ENCODE measurements at regions not wholly inside any gene's neighbourhood (a gene's known extent, or its start where the extent isn't known, plus 50 kb on each side); places are given as distances from the start of the nearest gene placed in this dataset.

- DNase-seq: no peak
Measured at GRCh38 chr14:71514941-71515919, 417.0 kb upstream of the RGS6 start.

- peak; percentile 28 for DNase-seq
Measured at GRCh38 chr14:71521238-71522135, 410.7 kb upstream of the RGS6 start.

GRCh38 chr14:71523630-71524319, 408.5 kb upstream of the RGS6 start:
- DNase-seq: no peak

- no peak for DNase-seq
Measured at GRCh38 chr14:71524320-71524982, 407.8 kb upstream of the RGS6 start.

GRCh38 chr14:71525663-71526221, 406.5 kb upstream of the RGS6 start:
- DNase-seq: no peak

GRCh38 chr14:71526388-71526787, 405.8 kb upstream of the RGS6 start:
- DNase-seq: no peak

GRCh38 chr14:71527838-71528237, 404.4 kb upstream of the RGS6 start:
- no peak for DNase-seq

- no peak for DNase-seq
Measured at GRCh38 chr14:71529848-71530247, 402.4 kb upstream of the RGS6 start.

GRCh38 chr14:71532344-71532743, 399.9 kb upstream of the RGS6 start:
- peak; percentile 51 for DNase-seq

- DNase-seq: no peak
Measured at GRCh38 chr14:71532790-71533189, 399.4 kb upstream of the RGS6 start.

- DNase-seq: no peak
Measured at GRCh38 chr14:71533390-71533789, 398.8 kb upstream of the RGS6 start.

- DNase-seq: no peak
Measured at GRCh38 chr14:71533800-71534199, 398.4 kb upstream of the RGS6 start.

GRCh38 chr14:71534506-71534905, 397.7 kb upstream of the RGS6 start:
- DNase-seq: no peak

GRCh38 chr14:71536015-71536740, 396.1 kb upstream of the RGS6 start:
- no peak for DNase-seq

- DNase-seq: no peak
Measured at GRCh38 chr14:71536927-71537772, 395.1 kb upstream of the RGS6 start.

GRCh38 chr14:71538288-71538687, 393.9 kb upstream of the RGS6 start:
- no peak for DNase-seq

GRCh38 chr14:71538938-71539649, 393.1 kb upstream of the RGS6 start:
- no peak for DNase-seq

GRCh38 chr14:71539650-71540285, 392.5 kb upstream of the RGS6 start:
- DNase-seq: no peak

- no peak for DNase-seq
Measured at GRCh38 chr14:71541271-71541670, 391.0 kb upstream of the RGS6 start.

Measured in NCI-H1417 treated with DMSO at 0.1 percent for 48 hours (cell line).